HEK293 (cell line): ENCODE measurements at regions not wholly inside any gene's neighbourhood (a gene's known extent, or its start where the extent isn't known, plus 50 kb on each side); places are given as distances from the start of the nearest gene placed in this dataset.

ENCODE experiments used
- BCL11A ChIP-seq: fragments of 450-650 bp; formaldehyde crosslinking; IDR thresholded peaks from 2 replicates; pipeline ENCODE4 v1.5.1; 2016; ENCODE audit warnings: low read depth, missing biosample characterization, missing genetic modification characterization
- EGR2 ChIP-seq: fragments of 450-650 bp; formaldehyde crosslinking; IDR thresholded peaks from 2 replicates; pipeline ENCODE4 v1.5.1; 2016; ENCODE audit warnings: low read depth, missing biosample characterization, missing genetic modification characterization
- MYNN ChIP-seq: fragments of 450-650 bp; formaldehyde crosslinking; IDR thresholded peaks from 2 replicates; pipeline ENCODE4 v1.5.1; 2016; ENCODE audit warnings: missing biosample characterization, missing genetic modification characterization, borderline replicate concordance
- REPIN1 ChIP-seq: fragments of 450-650 bp; formaldehyde crosslinking; IDR thresholded peaks from 2 replicates; pipeline ENCODE4 v1.5.1; 2017; ENCODE audit warnings: missing biosample characterization, missing genetic modification characterization, low read depth
- SP3 ChIP-seq: fragments of 450-650 bp; formaldehyde crosslinking; IDR thresholded peaks from 2 replicates; pipeline ENCODE4 v1.5.1; 2016; ENCODE audit warnings: missing biosample characterization, missing genetic modification characterization
- ZBTB17 ChIP-seq: fragments of 450-650 bp; formaldehyde crosslinking; IDR thresholded peaks from 2 replicates; pipeline ENCODE4 v1.5.1; 2016; ENCODE audit warnings: missing biosample characterization, missing genetic modification characterization
- ZFHX2 ChIP-seq: fragments of 450-650 bp; formaldehyde crosslinking; conservative IDR thresholded peaks from 2 replicates; pipeline ENCODE4 v1.5.1; 2016; ENCODE audit warnings: missing biosample characterization, missing genetic modification characterization
- ZIC2 ChIP-seq: fragments of 450-650 bp; formaldehyde crosslinking; IDR thresholded peaks from 2 replicates; pipeline ENCODE4 v1.5.1; 2016; ENCODE audit warnings: missing biosample characterization, missing genetic modification characterization
- ZNF169 ChIP-seq: fragments of 450-650 bp; formaldehyde crosslinking; IDR thresholded peaks from 2 replicates; pipeline ENCODE4 v1.5.1; 2016; ENCODE audit warnings: missing biosample characterization, missing genetic modification characterization
- ZNF2 ChIP-seq: fragments of 450-650 bp; formaldehyde crosslinking; IDR thresholded peaks from 2 replicates; pipeline ENCODE4 v1.5.1; 2016; ENCODE audit warnings: missing biosample characterization, missing genetic modification characterization
- ZNF223 ChIP-seq: fragments of 450-650 bp; formaldehyde crosslinking; IDR thresholded peaks from 2 replicates; pipeline ENCODE4 v1.5.1; 2016; ENCODE audit warnings: missing biosample characterization, missing genetic modification characterization
- ZNF266 ChIP-seq: fragments of 450-650 bp; formaldehyde crosslinking; IDR thresholded peaks from 2 replicates; pipeline ENCODE4 v1.5.1; 2016; ENCODE audit warnings: missing biosample characterization, missing genetic modification characterization, low read depth
- ZNF350 ChIP-seq: fragments of 450-650 bp; formaldehyde crosslinking; IDR thresholded peaks from 2 replicates; pipeline ENCODE4 v1.5.0; 2017; ENCODE audit warnings: missing biosample characterization, mild to moderate bottlenecking, missing genetic modification characterization
- ZNF37A ChIP-seq: fragments of 450-650 bp; IDR thresholded peaks from 2 replicates; pipeline ENCODE4 v1.5.1; 2018; ENCODE audit warnings: missing biosample characterization, missing genetic modification characterization
- ZNF433 ChIP-seq: fragments of 450-650 bp; formaldehyde crosslinking; IDR thresholded peaks from 2 replicates; pipeline ENCODE4 v1.5.1; 2016; ENCODE audit warnings: missing biosample characterization, missing genetic modification characterization, low read depth
- ZNF521 ChIP-seq: fragments of 450-650 bp; formaldehyde crosslinking; IDR thresholded peaks from 2 replicates; pipeline ENCODE4 v1.5.1; 2017; ENCODE audit warnings: missing biosample characterization, mild to moderate bottlenecking, missing genetic modification characterization
- ZNF549 ChIP-seq: fragments of 450-650 bp; IDR thresholded peaks from 2 replicates; pipeline ENCODE4 v1.5.1; 2018; ENCODE audit warnings: missing biosample characterization, missing genetic modification characterization, mild to moderate bottlenecking, inconsistent platforms, moderate library complexity
- ZNF561 ChIP-seq: fragments of 450-650 bp; IDR thresholded peaks from 2 replicates; pipeline ENCODE4 v1.5.1; 2018; ENCODE audit warnings: missing biosample characterization, missing genetic modification characterization, borderline replicate concordance
- ZNF610 ChIP-seq: fragments of 450-650 bp; formaldehyde crosslinking; IDR thresholded peaks from 2 replicates; pipeline ENCODE4 v1.5.1; 2016; ENCODE audit warnings: missing biosample characterization, missing genetic modification characterization, borderline replicate concordance
- ZNF629 ChIP-seq: fragments of 450-650 bp; formaldehyde crosslinking; IDR thresholded peaks from 2 replicates; pipeline ENCODE4 v1.5.1; 2017; ENCODE audit warnings: missing biosample characterization, missing genetic modification characterization
- ZNF658 ChIP-seq: fragments of 450-650 bp; formaldehyde crosslinking; IDR thresholded peaks from 2 replicates; pipeline ENCODE4; 2016; ENCODE audit warnings: missing biosample characterization, missing genetic modification characterization
- ZNF777 ChIP-seq: fragments of 450-650 bp; formaldehyde crosslinking; IDR thresholded peaks from 2 replicates; pipeline ENCODE4 v1.5.1; 2017; ENCODE audit warnings: missing biosample characterization, missing genetic modification characterization, borderline replicate concordance
- ZNF843 ChIP-seq: fragments of 450-650 bp; formaldehyde crosslinking; IDR thresholded peaks from 2 replicates; pipeline ENCODE4 v1.5.1; 2016; ENCODE audit warnings: missing biosample characterization, missing genetic modification characterization
- TF ChIP-seq, protein P1 (sequence below): fragments of 450-650 bp; formaldehyde crosslinking; IDR thresholded peaks from 2 replicates; pipeline ENCODE4 v1.5.1; 2016; ENCODE audit warnings: missing biosample characterization, missing genetic modification characterization
- TF ChIP-seq, protein P2 (sequence below): fragments of 450-650 bp; formaldehyde crosslinking; IDR thresholded peaks from 2 replicates; pipeline ENCODE4 v1.5.1; 2016; ENCODE audit warnings: missing biosample characterization, missing genetic modification characterization
- TF ChIP-seq, protein P3 (sequence below): fragments of 450-650 bp; formaldehyde crosslinking; IDR thresholded peaks from 2 replicates; pipeline ENCODE4 v1.5.1; 2016; ENCODE audit warnings: missing biosample characterization, missing genetic modification characterization
- TF ChIP-seq, protein P4 (sequence below): fragments of 450-650 bp; formaldehyde crosslinking; IDR thresholded peaks from 2 replicates; pipeline ENCODE4 v1.5.1; 2016; ENCODE audit warnings: missing biosample characterization, missing genetic modification characterization
- TF ChIP-seq, protein P5 (sequence below): fragments of 450-650 bp; formaldehyde crosslinking; IDR thresholded peaks from 2 replicates; pipeline ENCODE4 v1.5.1; 2016; ENCODE audit warnings: missing biosample characterization, missing genetic modification characterization

DNA sequence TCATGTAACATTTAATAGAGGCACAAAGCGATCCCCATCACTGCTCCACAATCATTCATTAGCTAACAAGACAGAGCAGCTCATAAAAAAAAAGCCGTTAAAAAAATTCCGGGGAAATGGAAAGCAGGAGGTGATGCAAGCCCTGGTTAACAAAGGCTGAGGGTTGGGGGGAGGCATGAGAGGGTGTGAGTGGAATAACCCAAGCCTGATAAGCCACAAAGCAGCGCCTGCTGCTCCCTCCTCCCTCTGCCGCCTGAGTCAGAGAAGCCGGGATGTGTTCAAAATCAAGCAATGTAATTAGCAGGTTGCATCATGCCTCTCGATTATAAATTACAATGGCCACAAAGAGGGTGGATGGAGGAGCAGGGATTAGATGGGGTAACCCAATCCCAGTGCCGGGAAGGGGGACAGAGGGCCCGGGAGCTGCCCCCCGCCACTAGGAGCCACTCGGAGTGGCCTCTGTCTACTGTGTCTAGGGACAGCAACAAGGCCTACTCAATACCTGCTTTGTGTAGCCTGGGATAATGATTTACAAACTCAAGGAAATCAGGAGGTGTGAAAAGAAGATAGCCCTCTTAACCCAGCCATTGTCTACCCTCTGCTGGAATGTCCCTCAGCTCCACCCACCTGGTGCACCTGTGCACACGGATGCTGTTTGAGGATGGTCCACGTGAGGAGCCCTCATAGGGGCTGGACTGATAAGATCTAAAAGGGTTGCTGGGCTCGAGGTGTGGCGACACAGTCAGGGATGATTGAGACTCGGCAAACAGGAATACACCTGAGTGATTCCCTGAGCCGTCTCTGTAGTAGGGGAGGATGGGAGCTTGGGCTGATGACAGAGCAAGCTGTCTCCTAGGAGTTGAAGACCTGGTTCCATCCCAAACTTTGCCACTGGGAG, 156.9 kb downstream of the VEGFA start (continued):
- TF ChIP-seq REPIN1 (tag by site-specific recombination) (no peak), MYNN (no peak), ZBTB17 (peak; percentile 94), SP3 (tag by site-specific recombination) (no peak), ZNF521 (no peak), ZNF350 (tag by site-specific recombination) (no peak), ZNF843 (tag by site-specific recombination) (peak; percentile 79), ZNF658 (tag by site-specific recombination) (no peak), ZFHX2 (tag by site-specific recombination) (peak; percentile 47), ZNF777 (tag by site-specific recombination) (no peak), ZNF433 (tag by site-specific recombination) (no peak), ZNF37A (tag by site-specific recombination) (no peak), ZNF610 (tag by site-specific recombination) (peak; percentile 86), ZNF223 (no peak), ZIC2 (peak; percentile 56), BCL11A (tag by site-specific recombination) (no peak), ZNF266 (tag by site-specific recombination) (no peak), ZNF169 (tag by site-specific recombination) (no peak), EGR2 (tag by site-specific recombination) (0 out of 2 replicates have a peak, but pooled peaks have one; percentile 24), ZNF2 (tag by site-specific recombination) (no peak), ZNF629 (peak; percentile 76), ZNF549 (no peak), ZNF561 (peak; percentile 77)
- TF ChIP-seq, protein P1, sequence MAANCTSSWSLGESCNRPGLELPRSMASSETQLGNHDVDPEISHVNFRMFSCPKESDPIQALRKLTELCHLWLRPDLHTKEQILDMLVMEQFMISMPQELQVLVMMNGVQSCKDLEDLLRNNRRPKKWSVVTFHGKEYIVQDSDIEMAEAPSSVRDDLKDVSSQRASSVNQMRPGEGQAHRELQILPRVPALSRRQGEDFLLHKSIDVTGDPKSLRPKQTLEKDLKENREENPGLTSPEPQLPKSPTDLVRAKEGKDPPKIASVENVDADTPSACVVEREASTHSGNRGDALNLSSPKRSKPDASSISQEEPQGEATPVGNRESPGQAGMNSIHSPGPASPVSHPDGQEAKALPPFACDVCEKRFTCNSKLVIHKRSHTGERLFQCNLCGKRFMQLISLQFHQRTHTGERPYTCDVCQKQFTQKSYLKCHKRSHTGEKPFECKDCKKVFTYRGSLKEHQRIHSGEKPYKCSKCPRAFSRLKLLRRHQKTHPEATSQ (tag by site-specific recombination), result no peak
- TF ChIP-seq, protein P2, sequence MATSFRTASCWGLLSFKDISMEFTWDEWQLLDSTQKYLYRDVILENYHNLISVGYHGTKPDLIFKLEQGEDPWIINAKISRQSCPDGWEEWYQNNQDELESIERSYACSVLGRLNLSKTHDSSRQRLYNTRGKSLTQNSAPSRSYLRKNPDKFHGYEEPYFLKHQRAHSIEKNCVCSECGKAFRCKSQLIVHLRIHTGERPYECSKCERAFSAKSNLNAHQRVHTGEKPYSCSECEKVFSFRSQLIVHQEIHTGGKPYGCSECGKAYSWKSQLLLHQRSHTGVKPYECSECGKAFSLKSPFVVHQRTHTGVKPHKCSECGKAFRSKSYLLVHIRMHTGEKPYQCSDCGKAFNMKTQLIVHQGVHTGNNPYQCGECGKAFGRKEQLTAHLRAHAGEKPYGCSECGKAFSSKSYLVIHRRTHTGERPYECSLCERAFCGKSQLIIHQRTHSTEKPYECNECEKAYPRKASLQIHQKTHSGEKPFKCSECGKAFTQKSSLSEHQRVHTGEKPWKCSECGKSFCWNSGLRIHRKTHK (tag by site-specific recombination), result no peak
- TF ChIP-seq, protein P3, sequence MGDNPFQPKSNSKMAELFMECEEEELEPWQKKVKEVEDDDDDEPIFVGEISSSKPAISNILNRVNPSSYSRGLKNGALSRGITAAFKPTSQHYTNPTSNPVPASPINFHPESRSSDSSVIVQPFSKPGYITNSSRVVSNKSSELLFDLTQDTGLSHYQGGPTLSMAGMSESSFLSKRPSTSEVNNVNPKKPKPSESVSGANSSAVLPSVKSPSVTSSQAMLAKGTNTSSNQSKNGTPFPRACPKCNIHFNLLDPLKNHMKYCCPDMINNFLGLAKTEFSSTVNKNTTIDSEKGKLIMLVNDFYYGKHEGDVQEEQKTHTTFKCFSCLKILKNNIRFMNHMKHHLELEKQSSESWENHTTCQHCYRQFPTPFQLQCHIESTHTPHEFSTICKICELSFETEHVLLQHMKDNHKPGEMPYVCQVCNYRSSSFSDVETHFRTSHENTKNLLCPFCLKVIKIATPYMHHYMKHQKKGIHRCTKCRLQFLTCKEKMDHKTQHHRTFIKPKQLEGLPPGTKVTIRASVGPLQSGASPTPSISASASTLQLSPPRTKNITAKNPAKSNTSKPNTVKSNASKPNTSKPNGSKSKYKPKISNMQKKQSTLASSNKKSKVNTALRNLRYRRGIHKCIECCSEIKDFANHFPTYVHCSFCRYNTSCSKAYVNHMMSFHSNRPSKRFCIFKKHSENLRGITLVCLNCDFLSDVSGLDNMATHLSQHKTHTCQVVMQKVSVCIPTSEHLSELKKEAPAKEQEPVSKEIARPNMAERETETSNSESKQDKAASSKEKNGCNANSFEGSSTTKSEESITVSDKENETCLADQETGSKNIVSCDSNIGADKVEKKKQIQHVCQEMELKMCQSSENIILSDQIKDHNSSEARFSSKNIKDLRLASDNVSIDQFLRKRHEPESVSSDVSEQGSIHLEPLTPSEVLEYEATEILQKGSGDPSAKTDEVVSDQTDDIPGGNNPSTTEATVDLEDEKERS (tag by site-specific recombination), result no peak
- TF ChIP-seq, protein P4, sequence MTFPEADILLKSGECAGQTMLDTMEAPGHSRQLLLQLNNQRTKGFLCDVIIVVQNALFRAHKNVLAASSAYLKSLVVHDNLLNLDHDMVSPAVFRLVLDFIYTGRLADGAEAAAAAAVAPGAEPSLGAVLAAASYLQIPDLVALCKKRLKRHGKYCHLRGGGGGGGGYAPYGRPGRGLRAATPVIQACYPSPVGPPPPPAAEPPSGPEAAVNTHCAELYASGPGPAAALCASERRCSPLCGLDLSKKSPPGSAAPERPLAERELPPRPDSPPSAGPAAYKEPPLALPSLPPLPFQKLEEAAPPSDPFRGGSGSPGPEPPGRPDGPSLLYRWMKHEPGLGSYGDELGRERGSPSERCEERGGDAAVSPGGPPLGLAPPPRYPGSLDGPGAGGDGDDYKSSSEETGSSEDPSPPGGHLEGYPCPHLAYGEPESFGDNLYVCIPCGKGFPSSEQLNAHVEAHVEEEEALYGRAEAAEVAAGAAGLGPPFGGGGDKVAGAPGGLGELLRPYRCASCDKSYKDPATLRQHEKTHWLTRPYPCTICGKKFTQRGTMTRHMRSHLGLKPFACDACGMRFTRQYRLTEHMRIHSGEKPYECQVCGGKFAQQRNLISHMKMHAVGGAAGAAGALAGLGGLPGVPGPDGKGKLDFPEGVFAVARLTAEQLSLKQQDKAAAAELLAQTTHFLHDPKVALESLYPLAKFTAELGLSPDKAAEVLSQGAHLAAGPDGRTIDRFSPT (tag by site-specific recombination), result no peak
- TF ChIP-seq, protein P5, sequence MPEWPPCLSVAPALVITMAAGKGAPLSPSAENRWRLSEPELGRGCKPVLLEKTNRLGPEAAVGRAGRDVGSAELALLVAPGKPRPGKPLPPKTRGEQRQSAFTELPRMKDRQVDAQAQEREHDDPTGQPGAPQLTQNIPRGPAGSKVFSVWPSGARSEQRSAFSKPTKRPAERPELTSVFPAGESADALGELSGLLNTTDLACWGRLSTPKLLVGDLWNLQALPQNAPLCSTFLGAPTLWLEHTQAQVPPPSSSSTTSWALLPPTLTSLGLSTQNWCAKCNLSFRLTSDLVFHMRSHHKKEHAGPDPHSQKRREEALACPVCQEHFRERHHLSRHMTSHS (tag by site-specific recombination), result peak; percentile 85
